H9 (cell line): ENCODE measurements at regions not wholly inside any gene's neighbourhood (a gene's known extent, or its start where the extent isn't known, plus 50 kb on each side); places are given as distances from the start of the nearest gene placed in this dataset.

Source experiments
- DNase-seq: peaks from one replicate; pipeline ENCODE4 v3.0.0-alpha.2; 2017
- H2AFZ ChIP-seq: one replicate; pipeline ENCODE4 v1.6.1; 2013; ENCODE audit warnings: mild to moderate bottlenecking, low read length, control low read depth, moderate library complexity
- H2AK5ac ChIP-seq: 2 replicates; pipeline ENCODE4 v1.6.1; 2013; ENCODE audit warnings: low read length, control low read depth, mixed read lengths; ENCODE audit not compliant: insufficient read length
- H2BK120ac ChIP-seq: one replicate; pipeline ENCODE4 v1.6.1; 2013; ENCODE audit warnings: low read depth, mild to moderate bottlenecking, low read length, control low read depth, inconsistent platforms; ENCODE audit not compliant: poor library complexity, severe bottlenecking
- H2BK12ac ChIP-seq: 2 replicates; pipeline ENCODE4 v1.6.1; 2013; ENCODE audit warnings: low read length, control low read depth, mixed read lengths, low read depth; ENCODE audit not compliant: insufficient read length
- H2BK15ac ChIP-seq: 2 replicates; pipeline ENCODE4 v1.6.1; 2013; ENCODE audit warnings: low read depth, low read length, control low read depth
- H2BK20ac ChIP-seq: one replicate; pipeline ENCODE4 v1.6.1; 2013; ENCODE audit warnings: low read depth, mild to moderate bottlenecking, low read length, control low read depth, inconsistent platforms; ENCODE audit not compliant: poor library complexity, severe bottlenecking
- H2BK5ac ChIP-seq: 2 replicates; pipeline ENCODE4 v1.6.1; 2013; ENCODE audit warnings: low read length, control low read depth, mixed read lengths; ENCODE audit not compliant: insufficient read length
- H3K14ac ChIP-seq: 2 replicates; pipeline ENCODE4 v1.6.1; 2013; ENCODE audit warnings: low read length, control low read depth; ENCODE audit not compliant: insufficient read depth
- H3K18ac ChIP-seq: 2 replicates; pipeline ENCODE4 v1.6.1; 2013; ENCODE audit warnings: low read depth, mild to moderate bottlenecking, mixed read lengths, low read length, control low read depth; ENCODE audit not compliant: insufficient read length
- H3K23ac ChIP-seq: 2 replicates; pipeline ENCODE4 v1.6.1; 2013; ENCODE audit warnings: low read length, control low read depth, mixed read lengths, low read depth; ENCODE audit not compliant: insufficient read length
- H3K23me2 ChIP-seq: 2 replicates; pipeline ENCODE4 v1.6.1; 2013; ENCODE audit warnings: low read depth, mild to moderate bottlenecking, mixed read lengths, low read length, control low read depth; ENCODE audit not compliant: insufficient read length, poor library complexity, severe bottlenecking
- H3K27ac ChIP-seq: 2 replicates; pipeline ENCODE4 v1.5.1; 2013; ENCODE audit warnings: low read length, control low read depth, mixed read lengths, low read depth; ENCODE audit not compliant: insufficient read length
- H3K27me3 ChIP-seq: 2 replicates; pipeline ENCODE4 v1.6.1; 2013; ENCODE audit warnings: low read length, control low read depth, inconsistent platforms; ENCODE audit not compliant: insufficient read depth
- H3K4ac ChIP-seq: 2 replicates; pipeline ENCODE4 v1.6.1; 2013; ENCODE audit warnings: low read depth, mild to moderate bottlenecking, control low read depth, inconsistent platforms, low read length, moderate library complexity
- H3K4me1 ChIP-seq: 2 replicates; pipeline ENCODE4 v1.6.1; 2013; ENCODE audit warnings: low read length, control low read depth, inconsistent platforms; ENCODE audit not compliant: insufficient read depth
- H3K4me2 ChIP-seq: 2 replicates; pipeline ENCODE4 v1.6.1; 2013; ENCODE audit warnings: low read length, control low read depth, mixed read lengths; ENCODE audit not compliant: insufficient read length, insufficient read depth
- H3K56ac ChIP-seq: 2 replicates; pipeline ENCODE4 v1.6.1; 2013; ENCODE audit warnings: low read depth, mild to moderate bottlenecking, mixed read lengths, low read length, control low read depth; ENCODE audit not compliant: insufficient read length
- H3K79me1 ChIP-seq: 2 replicates; pipeline ENCODE4 v1.6.1; 2013; ENCODE audit warnings: low read depth, mild to moderate bottlenecking, moderate library complexity, low read length, control low read depth, inconsistent platforms; ENCODE audit not compliant: insufficient read depth, poor library complexity, severe bottlenecking
- H3K79me2 ChIP-seq: 2 replicates; pipeline ENCODE4 v1.6.1; 2013; ENCODE audit warnings: low read length, control low read depth, inconsistent platforms; ENCODE audit not compliant: insufficient read depth
- H3K9ac ChIP-seq: 2 replicates; pipeline ENCODE4 v1.6.1; 2013; ENCODE audit warnings: low read length, control low read depth, mixed read lengths; ENCODE audit not compliant: insufficient read length; ENCODE audit errors: extremely low read depth
- H3K9me3 ChIP-seq: one replicate; pipeline ENCODE4 v1.6.1; 2013; ENCODE audit warnings: low read depth, low read length, inconsistent platforms; ENCODE audit not compliant: control insufficient read depth
- H3T11ph ChIP-seq: one replicate; pipeline ENCODE4 v1.6.1; 2013; ENCODE audit warnings: mild to moderate bottlenecking, low read length, control low read depth, inconsistent platforms
- H4K20me1 ChIP-seq: one replicate; pipeline ENCODE4 v1.6.1; 2013; ENCODE audit not compliant: control insufficient read depth, insufficient read length, insufficient read depth
- H4K5ac ChIP-seq: 2 replicates; pipeline ENCODE4 v1.6.1; 2013; ENCODE audit warnings: low read depth, mild to moderate bottlenecking, mixed read lengths, low read length, control low read depth; ENCODE audit not compliant: insufficient read length
- H4K8ac ChIP-seq: replicated peaks from 2 replicates; pipeline ENCODE4 v1.6.1; 2013; ENCODE audit warnings: low read length, control low read depth, mixed read lengths, low read depth; ENCODE audit not compliant: insufficient read length
- H4K91ac ChIP-seq: 2 replicates; pipeline ENCODE4 v1.6.1; 2013; ENCODE audit warnings: low read depth, mild to moderate bottlenecking, moderate library complexity, mixed read lengths, low read length, control low read depth; ENCODE audit not compliant: insufficient read length
- H3K27ac Mint-ChIP-seq, 3 experiments: 2 replicates in 2 of 3; 3 replicates in 1 of 3; pipeline ENCODE4 v1.8.0; 2020 to 2021; ENCODE audit warnings: mixed read lengths in 3 of 3, mild to moderate bottlenecking in 1 of 3, moderate library complexity in 1 of 3
- H3K27me3 Mint-ChIP-seq: 2 replicates; pipeline ENCODE4 v1.8.0; 2021; ENCODE audit warnings: low read depth, mild to moderate bottlenecking, moderate library complexity, mixed read lengths
- H3K36me3 Mint-ChIP-seq, 3 experiments: 2 replicates in 2 of 3; 3 replicates in 1 of 3; pipeline ENCODE4 v1.8.0; 2020 to 2021; ENCODE audit warnings: low read depth in 3 of 3, mixed read lengths in 3 of 3; ENCODE audit not compliant: insufficient read depth in 1 of 3
- H3K4me1 Mint-ChIP-seq, 2 experiments: 2 replicates each; pipeline ENCODE4 v1.8.0; 2020; ENCODE audit warnings: mixed read lengths in 2 of 2
- H3K4me3 Mint-ChIP-seq, 2 experiments: 2 replicates in 1 of 2; 3 replicates in 1 of 2; pipeline ENCODE4 v1.8.0; 2020 to 2021; ENCODE audit warnings: mild to moderate bottlenecking in 2 of 2, mixed read lengths in 2 of 2, moderate library complexity in 1 of 2
- H3K9me3 Mint-ChIP-seq, 2 experiments: 2 replicates in 1 of 2; 3 replicates in 1 of 2; pipeline ENCODE4 v1.8.0; 2020; ENCODE audit warnings: mild to moderate bottlenecking in 2 of 2, mixed read lengths in 2 of 2, moderate library complexity in 1 of 2
- WGBS: extraction: QIAGEN DNeasy Blood & Tissue Kit; methylation state at CpG from one replicate; pipeline ENCODE4 v1.1.7; 2013; ENCODE audit warnings: missing lambda C conversion rate, low lambda C conversion rate, mixed read lengths; ENCODE audit not compliant: insufficient read length; ENCODE audit errors: extremely low coverage; 5-methylcytosine and 5-hydroxymethylcytosine counted together
- TF ChIP-seq, protein P1 (sequence below): fragments of 200-600 bp; sonication (generic); conservative IDR thresholded peaks from 3 replicates; pipeline ENCODE4 v1.8.0; 2021; ENCODE audit warnings: antibody characterized with exemption, mild to moderate bottlenecking

DNA sequence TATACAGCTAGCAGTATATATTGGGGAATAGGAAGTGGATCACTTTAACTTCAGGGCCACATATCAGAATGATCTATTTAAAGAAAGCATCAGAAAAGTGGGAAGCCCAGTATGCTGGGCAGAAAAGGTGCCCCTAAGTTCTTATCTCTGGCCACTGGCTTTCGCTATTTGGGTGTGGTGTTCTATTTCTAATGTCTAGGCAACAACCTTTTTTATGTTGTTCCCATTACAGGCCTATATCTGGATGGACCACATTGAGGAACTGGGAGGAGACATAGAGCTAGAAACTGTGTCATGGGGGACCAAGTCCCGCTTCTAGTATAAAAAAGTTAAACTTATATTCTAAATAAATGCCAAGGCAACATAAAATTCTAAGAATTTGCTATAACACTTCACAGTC, 935.6 kb downstream of the PDHA2 start:
- Histone ChIP-seq H2AFZ (no peak overlapping the region), H2BK120ac (no peak overlapping the region), H3K27ac (no peak overlapping the region), H4K8ac (no peak overlapping the region), H3K23ac (no peak overlapping the region), H2BK12ac (no peak overlapping the region), H3T11ph (no peak overlapping the region), H3K79me1 (no peaks in the 10 kb centered on the region), H2AK5ac (no peak overlapping the region), H3K79me2 (no peaks in the 10 kb centered on the region), H4K91ac (no peak overlapping the region), H4K20me1 (no peaks in the 10 kb centered on the region), H3K4me1 (no peaks in the 10 kb centered on the region), H3K56ac (no peak overlapping the region), H3K23me2 (no peaks in the 10 kb centered on the region), H3K27me3 (no peaks in the 10 kb centered on the region), H3K4me2 (no peak overlapping the region), H3K18ac (no peak overlapping the region), H3K14ac (no peak overlapping the region), H3K9ac (no peak overlapping the region), H2BK15ac (no peak overlapping the region), H3K9me3 (no peaks in the 10 kb centered on the region), H2BK20ac (no peak overlapping the region), H4K5ac (no peak overlapping the region), H2BK5ac (no peak overlapping the region), H3K4ac (no peak overlapping the region)
- Mint-ChIP-seq H3K36me3 (no peaks in the 10 kb centered on the region), H3K4me3 (no peak overlapping the region), H3K4me1 (no peaks in the 10 kb centered on the region), H3K27ac (no peak overlapping the region), H3K9me3 (no peaks in the 10 kb centered on the region), H3K27me3 (no peaks in the 10 kb centered on the region)
- no CpG with 5 or more reads among the region's 2 CpGs for WGBS
- TF ChIP-seq, protein P1, sequence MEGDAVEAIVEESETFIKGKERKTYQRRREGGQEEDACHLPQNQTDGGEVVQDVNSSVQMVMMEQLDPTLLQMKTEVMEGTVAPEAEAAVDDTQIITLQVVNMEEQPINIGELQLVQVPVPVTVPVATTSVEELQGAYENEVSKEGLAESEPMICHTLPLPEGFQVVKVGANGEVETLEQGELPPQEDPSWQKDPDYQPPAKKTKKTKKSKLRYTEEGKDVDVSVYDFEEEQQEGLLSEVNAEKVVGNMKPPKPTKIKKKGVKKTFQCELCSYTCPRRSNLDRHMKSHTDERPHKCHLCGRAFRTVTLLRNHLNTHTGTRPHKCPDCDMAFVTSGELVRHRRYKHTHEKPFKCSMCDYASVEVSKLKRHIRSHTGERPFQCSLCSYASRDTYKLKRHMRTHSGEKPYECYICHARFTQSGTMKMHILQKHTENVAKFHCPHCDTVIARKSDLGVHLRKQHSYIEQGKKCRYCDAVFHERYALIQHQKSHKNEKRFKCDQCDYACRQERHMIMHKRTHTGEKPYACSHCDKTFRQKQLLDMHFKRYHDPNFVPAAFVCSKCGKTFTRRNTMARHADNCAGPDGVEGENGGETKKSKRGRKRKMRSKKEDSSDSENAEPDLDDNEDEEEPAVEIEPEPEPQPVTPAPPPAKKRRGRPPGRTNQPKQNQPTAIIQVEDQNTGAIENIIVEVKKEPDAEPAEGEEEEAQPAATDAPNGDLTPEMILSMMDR = no peak
- DNase-seq = no peak
